HEK293 (cell line): ENCODE measurements at regions not wholly inside any gene's neighbourhood (a gene's known extent, or its start where the extent isn't known, plus 50 kb on each side); places are given as distances from the start of the nearest gene placed in this dataset.

Experiments used
- CTCF ChIA-PET: fragments of 350-600 bp; formaldehyde crosslinking; extraction: SDS; loops from one replicate; lab custom pipeline; 2021; ENCODE audit warnings: antibody characterized with exemption; lab: Yijun Ruan, JAX
- POLR2A ChIA-PET: fragments of 300-600 bp; formaldehyde crosslinking; extraction: SDS; loops from one replicate; lab custom pipeline; 2020; ENCODE audit warnings: antibody characterized with exemption, inconsistent platforms; lab: Yijun Ruan, JAX
- H3K27ac ChIP-seq: fragments of 200-500 bp; sonication (Bioruptor generic); 2 replicates; pipeline ENCODE4 v1.5.1; 2014; ENCODE audit warnings: low read depth, low read length, control low read depth, inconsistent platforms; ENCODE audit errors: extremely low read depth
- H3K36me3 ChIP-seq, 2 experiments: fragments of 200-500 bp in 1 of 2; sonication (Bioruptor generic) in 1 of 2; 1 replicate in 1 of 2; 2 replicates in 1 of 2; pipeline ENCODE4 v1.5.1; 2014 to 2017; ENCODE audit warnings: inconsistent platforms in 2 of 2, low read length in 2 of 2; ENCODE audit not compliant: control insufficient read depth in 2 of 2, insufficient read depth in 1 of 2
- H3K4me1 ChIP-seq: fragments of 200-500 bp; sonication (Bioruptor generic); 2 replicates; pipeline ENCODE4 v1.5.1; 2014; ENCODE audit warnings: mild to moderate bottlenecking, low read length, inconsistent platforms; ENCODE audit not compliant: control insufficient read depth, insufficient read depth
- H3K4me3 ChIP-seq: 2 replicates; pipeline ENCODE4 v1.5.1; 2011; ENCODE audit warnings: low read depth, mild to moderate bottlenecking, control low read depth, low read length, moderate library complexity
- H3K9me3 ChIP-seq: fragments of 200-500 bp; sonication (Bioruptor generic); 2 replicates; pipeline ENCODE4 v1.5.1; 2014; ENCODE audit warnings: low read depth, low read length, inconsistent platforms; ENCODE audit not compliant: control insufficient read depth, insufficient read depth
- BCL11B ChIP-seq: fragments of 450-650 bp; formaldehyde crosslinking; IDR thresholded peaks from 2 replicates; pipeline ENCODE4 v1.5.1; 2016; ENCODE audit warnings: low read depth, missing biosample characterization, missing genetic modification characterization
- KLF10 ChIP-seq: fragments of 450-650 bp; IDR thresholded peaks from 2 replicates; pipeline ENCODE4 v1.5.1; 2018; ENCODE audit warnings: missing biosample characterization, mild to moderate bottlenecking, missing genetic modification characterization
- KLF17 ChIP-seq: fragments of 450-650 bp; formaldehyde crosslinking; IDR thresholded peaks from 2 replicates; pipeline ENCODE4 v1.5.1; 2016; ENCODE audit warnings: missing biosample characterization, missing genetic modification characterization
- KLF8 ChIP-seq: fragments of 450-650 bp; formaldehyde crosslinking; IDR thresholded peaks from 2 replicates; pipeline ENCODE4 v1.5.1; 2016; ENCODE audit warnings: missing biosample characterization, missing genetic modification characterization
- KLF9 ChIP-seq: fragments of 450-650 bp; formaldehyde crosslinking; IDR thresholded peaks from 2 replicates; pipeline ENCODE4 v1.5.1; 2016; ENCODE audit warnings: missing biosample characterization, missing genetic modification characterization, low read depth
- OVOL3 ChIP-seq: fragments of 450-650 bp; formaldehyde crosslinking; IDR thresholded peaks from 2 replicates; pipeline ENCODE4 v1.5.1; 2016; ENCODE audit warnings: missing biosample characterization, missing genetic modification characterization
- PATZ1 ChIP-seq: fragments of 450-650 bp; formaldehyde crosslinking; IDR thresholded peaks from 2 replicates; pipeline ENCODE4 v1.5.1; 2016; ENCODE audit warnings: missing biosample characterization, missing genetic modification characterization
- PRDM1 ChIP-seq: fragments of 450-650 bp; formaldehyde crosslinking; IDR thresholded peaks from 2 replicates; pipeline ENCODE4; 2016; ENCODE audit warnings: missing biosample characterization, missing genetic modification characterization
- RBAK ChIP-seq: fragments of 450-650 bp; formaldehyde crosslinking; IDR thresholded peaks from 2 replicates; pipeline ENCODE4 v1.5.1; 2016; ENCODE audit warnings: missing biosample characterization, missing genetic modification characterization
- REPIN1 ChIP-seq: fragments of 450-650 bp; formaldehyde crosslinking; IDR thresholded peaks from 2 replicates; pipeline ENCODE4 v1.5.1; 2017; ENCODE audit warnings: missing biosample characterization, missing genetic modification characterization, low read depth
- SP7 ChIP-seq: fragments of 450-650 bp; formaldehyde crosslinking; IDR thresholded peaks from 2 replicates; pipeline ENCODE4 v1.5.1; 2016; ENCODE audit warnings: missing biosample characterization, missing genetic modification characterization
- ZBTB6 ChIP-seq: fragments of 450-650 bp; formaldehyde crosslinking; IDR thresholded peaks from 2 replicates; pipeline ENCODE4 v1.5.1; 2017; ENCODE audit warnings: missing biosample characterization, missing genetic modification characterization
- ZFP37 ChIP-seq: fragments of 450-650 bp; formaldehyde crosslinking; IDR thresholded peaks from 2 replicates; pipeline ENCODE4 v1.5.1; 2016; ENCODE audit warnings: missing biosample characterization, missing genetic modification characterization
- ZFP41 ChIP-seq: fragments of 450-650 bp; formaldehyde crosslinking; IDR thresholded peaks from 2 replicates; pipeline ENCODE4 v1.5.1; 2016; ENCODE audit warnings: missing biosample characterization, missing genetic modification characterization, borderline replicate concordance
- ZNF138 ChIP-seq: fragments of 450-650 bp; formaldehyde crosslinking; IDR thresholded peaks from 2 replicates; pipeline ENCODE4 v1.5.1; 2016; ENCODE audit warnings: missing biosample characterization, missing genetic modification characterization, borderline replicate concordance
- ZNF555 ChIP-seq: fragments of 450-650 bp; formaldehyde crosslinking; conservative IDR thresholded peaks from 2 replicates; pipeline ENCODE4 v1.5.1; 2017; ENCODE audit warnings: missing biosample characterization, mild to moderate bottlenecking, missing genetic modification characterization, inconsistent platforms
- ZNF560 ChIP-seq: fragments of 450-650 bp; formaldehyde crosslinking; IDR thresholded peaks from 2 replicates; pipeline ENCODE4 v1.5.1; 2017; ENCODE audit warnings: missing biosample characterization, missing genetic modification characterization, borderline replicate concordance
- ZNF571 ChIP-seq: fragments of 450-650 bp; formaldehyde crosslinking; IDR thresholded peaks from 2 replicates; pipeline ENCODE4 v1.5.0; 2017; ENCODE audit warnings: missing biosample characterization, missing genetic modification characterization
- ZNF610 ChIP-seq: fragments of 450-650 bp; formaldehyde crosslinking; IDR thresholded peaks from 2 replicates; pipeline ENCODE4 v1.5.1; 2016; ENCODE audit warnings: missing biosample characterization, missing genetic modification characterization, borderline replicate concordance
- ZNF660 ChIP-seq: fragments of 450-650 bp; IDR thresholded peaks from 2 replicates; pipeline ENCODE4 v1.5.1; 2018; ENCODE audit warnings: missing biosample characterization, mild to moderate bottlenecking, missing genetic modification characterization
- TF ChIP-seq, protein P1 (sequence below): fragments of 450-650 bp; formaldehyde crosslinking; IDR thresholded peaks from 2 replicates; pipeline ENCODE4 v1.5.1; 2017; ENCODE audit warnings: missing biosample characterization, missing genetic modification characterization
- TF ChIP-seq, protein P2 (sequence below): fragments of 450-650 bp; formaldehyde crosslinking; IDR thresholded peaks from 2 replicates; pipeline ENCODE4 v1.5.1; 2016; ENCODE audit warnings: missing biosample characterization, missing genetic modification characterization

DNA sequence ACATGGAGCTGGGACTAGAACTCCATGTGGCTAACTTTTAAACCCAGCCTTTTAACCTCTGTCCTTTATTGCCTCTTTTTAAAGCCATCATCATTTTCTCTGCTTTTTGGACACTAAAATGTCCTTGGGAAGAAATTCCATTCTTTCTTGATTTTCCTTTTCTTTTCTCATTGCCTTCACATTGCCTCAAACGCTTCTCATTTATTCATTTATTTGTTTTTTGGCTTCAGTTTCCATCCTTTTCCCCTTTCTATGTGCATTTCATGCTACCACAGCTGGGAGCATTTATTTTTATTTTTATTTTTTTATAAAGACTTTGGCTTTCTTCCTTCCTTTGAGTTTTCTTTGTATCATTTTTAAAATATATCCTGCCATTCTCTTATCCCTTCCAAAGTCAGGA is 212.2 kb downstream of the DACT1 start:
- CTCF ChIA-PET, result interaction anchor here (0.7 kb wide), 1 partner anchor 53 kb away, joined by 4 read pairs; no protein-coding TSS in a partner anchor
- POLR2A ChIA-PET, result no interaction called here

GRCh38 chr14:58861586-58861985 is 223.8 kb downstream of the DACT1 start:
- CTCF ChIA-PET, result no interaction called here
- POLR2A ChIA-PET, result no interaction called here
- TF ChIP-seq SP7 (tag by site-specific recombination) (no peak), PRDM1 (tag by site-specific recombination) (no peak), KLF10 (tag by site-specific recombination) (no peak), KLF9 (tag by site-specific recombination) (no peak), REPIN1 (tag by site-specific recombination) (no peak), ZFP37 (tag by site-specific recombination) (no peak), BCL11B (tag by site-specific recombination) (no peak), ZFP41 (tag by site-specific recombination) (no peak), ZNF138 (tag by site-specific recombination) (no peak), ZBTB6 (tag by site-specific recombination) (no peak), KLF17 (tag by site-specific recombination) (no peak), ZNF660 (tag by site-specific recombination) (no peak), ZNF610 (tag by site-specific recombination) (no peak)
- TF ChIP-seq, protein P1, sequence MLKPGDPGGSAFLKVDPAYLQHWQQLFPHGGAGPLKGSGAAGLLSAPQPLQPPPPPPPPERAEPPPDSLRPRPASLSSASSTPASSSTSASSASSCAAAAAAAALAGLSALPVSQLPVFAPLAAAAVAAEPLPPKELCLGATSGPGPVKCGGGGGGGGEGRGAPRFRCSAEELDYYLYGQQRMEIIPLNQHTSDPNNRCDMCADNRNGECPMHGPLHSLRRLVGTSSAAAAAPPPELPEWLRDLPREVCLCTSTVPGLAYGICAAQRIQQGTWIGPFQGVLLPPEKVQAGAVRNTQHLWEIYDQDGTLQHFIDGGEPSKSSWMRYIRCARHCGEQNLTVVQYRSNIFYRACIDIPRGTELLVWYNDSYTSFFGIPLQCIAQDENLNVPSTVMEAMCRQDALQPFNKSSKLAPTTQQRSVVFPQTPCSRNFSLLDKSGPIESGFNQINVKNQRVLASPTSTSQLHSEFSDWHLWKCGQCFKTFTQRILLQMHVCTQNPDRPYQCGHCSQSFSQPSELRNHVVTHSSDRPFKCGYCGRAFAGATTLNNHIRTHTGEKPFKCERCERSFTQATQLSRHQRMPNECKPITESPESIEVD, result no peak
- no peaks in the 10 kb centered on the region for H3K36me3 ChIP-seq
- H3K4me3 ChIP-seq, result no peak overlapping the region
- peaks cover 8% of the 10 kb centered on the region; the same call in 1 of the 2 replicates for H3K4me1 ChIP-seq
- H3K9me3 ChIP-seq, result no peaks in the 10 kb centered on the region
- no peak overlapping the region for H3K27ac ChIP-seq

More for the DNA sequence above, 212.2 kb downstream of the DACT1 start:
- no peak overlapping the region for H3K27ac ChIP-seq
- no peaks in the 10 kb centered on the region for H3K9me3 ChIP-seq
- no peak overlapping the region for H3K4me3 ChIP-seq
- no peak for TF ChIP-seq ZNF571
- TF ChIP-seq PATZ1, result no peak
- no peak for TF ChIP-seq KLF9 (tag by site-specific recombination)
- TF ChIP-seq KLF8 (tag by site-specific recombination), result no peak
- no peak for TF ChIP-seq ZBTB6 (tag by site-specific recombination)
- no peak for TF ChIP-seq RBAK
- no peak for TF ChIP-seq OVOL3 (tag by site-specific recombination)
- TF ChIP-seq ZNF555, result no peak
- no peak for TF ChIP-seq REPIN1 (tag by site-specific recombination)
- TF ChIP-seq ZNF560 (tag by site-specific recombination), result no peak
- no peak for TF ChIP-seq ZNF660 (tag by site-specific recombination)
- TF ChIP-seq, protein P2, sequence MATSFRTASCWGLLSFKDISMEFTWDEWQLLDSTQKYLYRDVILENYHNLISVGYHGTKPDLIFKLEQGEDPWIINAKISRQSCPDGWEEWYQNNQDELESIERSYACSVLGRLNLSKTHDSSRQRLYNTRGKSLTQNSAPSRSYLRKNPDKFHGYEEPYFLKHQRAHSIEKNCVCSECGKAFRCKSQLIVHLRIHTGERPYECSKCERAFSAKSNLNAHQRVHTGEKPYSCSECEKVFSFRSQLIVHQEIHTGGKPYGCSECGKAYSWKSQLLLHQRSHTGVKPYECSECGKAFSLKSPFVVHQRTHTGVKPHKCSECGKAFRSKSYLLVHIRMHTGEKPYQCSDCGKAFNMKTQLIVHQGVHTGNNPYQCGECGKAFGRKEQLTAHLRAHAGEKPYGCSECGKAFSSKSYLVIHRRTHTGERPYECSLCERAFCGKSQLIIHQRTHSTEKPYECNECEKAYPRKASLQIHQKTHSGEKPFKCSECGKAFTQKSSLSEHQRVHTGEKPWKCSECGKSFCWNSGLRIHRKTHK, result no peak
- H3K4me1 ChIP-seq, result no peaks in the 10 kb centered on the region
- no peaks in the 10 kb centered on the region for H3K36me3 ChIP-seq
